K562 (cell line): ENCODE measurements at regions not wholly inside any gene's neighbourhood (a gene's known extent, or its start where the extent isn't known, plus 50 kb on each side); places are given as distances from the start of the nearest gene placed in this dataset.

Experiments
- ATAC-seq: fragments of 200-7000 bp; cut with Tn5 transposase; 3 replicates; pipeline ENCODE4 v1.9.1; 2020; ENCODE audit warnings: moderate library complexity
- BruUV-seq: library from RNA; stranded (reverse); fragments of 400-500 nt; replicated peaks from 2 replicates; lab custom pipeline; 2021; lab: Mats Ljungman, UMichigan
- CTCF ChIA-PET: fragments of 300-600 bp; formaldehyde crosslinking; extraction: SDS; loops from one replicate; lab custom pipeline; 2021; ENCODE audit warnings: low intra/inter-chr PET ratio; lab: Yijun Ruan, JAX
- POLR2A ChIA-PET: fragments of 300-600, 350-650 bp; sonication (Branson Sonifier 250); formaldehyde crosslinking; extraction: SDS; loops from one replicate; lab custom pipeline; 2021; ENCODE audit warnings: antibody characterized with exemption, inconsistent platforms; lab: Yijun Ruan, JAX
- DNase-seq, 4 experiments: peaks; one replicate each; pipeline versions ENCODE4 v3.0.0 to v3.0.0-alpha.2; 2011 to 2018; ENCODE audit warnings: low spot score in 3 of 4, mixed read lengths in 3 of 4; ENCODE audit errors: extremely low read depth in 1 of 4
- FAIRE-seq: peaks from 2 replicates; lab custom pipeline; 2011; peaks lifted over from hg19 to GRCh38; lab: Jason Lieb, UNC
- H2AFZ ChIP-seq: 2 replicates; pipeline ENCODE4 v1.6.0; 2011; ENCODE audit warnings: low read depth, low read length, control low read depth, inconsistent platforms
- H3K27ac ChIP-seq: fragments of 200-600 bp; 3 replicates; pipeline ENCODE4 v1.8.0; 2011; ENCODE audit warnings: low read depth, mild to moderate bottlenecking, control low read depth, inconsistent platforms, low read length, moderate library complexity, mixed read lengths; ENCODE audit errors: extremely low read depth
- H3K27me3 ChIP-seq, 2 experiments: fragments of 300-600 bp in 1 of 2; 2 replicates in 1 of 2; 3 replicates in 1 of 2; pipeline versions ENCODE4 v1.6.0 to v1.8.0; 2011; ENCODE audit warnings: inconsistent platforms in 2 of 2, low read length in 2 of 2, mild to moderate bottlenecking in 1 of 2, mixed read lengths in 1 of 2, moderate library complexity in 1 of 2; ENCODE audit not compliant: control insufficient read depth in 2 of 2, insufficient read depth in 2 of 2
- H3K36me3 ChIP-seq: fragments of 300-600 bp; 3 replicates; pipeline ENCODE4 v1.8.0; 2011; ENCODE audit warnings: mild to moderate bottlenecking, low read length, inconsistent platforms; ENCODE audit not compliant: control insufficient read depth, insufficient read depth
- H3K4me1 ChIP-seq, 2 experiments: fragments of 200-600 bp in 1 of 2; replicated peaks in 1 of 2; 2 replicates in 1 of 2; 3 replicates in 1 of 2; pipeline versions ENCODE4 v1.5.1 to v1.8.0; 2011; ENCODE audit warnings: inconsistent platforms in 2 of 2, low read length in 2 of 2, mild to moderate bottlenecking in 1 of 2, mixed read lengths in 1 of 2, moderate library complexity in 1 of 2; ENCODE audit not compliant: control insufficient read depth in 2 of 2, insufficient read depth in 2 of 2
- H3K4me2 ChIP-seq: 2 replicates; pipeline ENCODE4 v1.6.1; 2011; ENCODE audit warnings: low read length, control low read depth, inconsistent platforms, mixed read lengths; ENCODE audit not compliant: insufficient read depth
- H3K4me3 ChIP-seq: fragments of 200-600 bp; sonication (generic), shearing (Covaris generic); 2 replicates; pipeline ENCODE4 v1.5.1; 2016; ENCODE audit warnings: control low read depth, inconsistent platforms
- H3K79me2 ChIP-seq: fragments of 200-600 bp; 3 replicates; pipeline ENCODE4 v1.8.0; 2011; ENCODE audit warnings: low read length, inconsistent platforms; ENCODE audit not compliant: control insufficient read depth, insufficient read depth
- H3K9ac ChIP-seq, 2 experiments: 2 replicates each; pipeline versions ENCODE4 v1.6.0 to v1.6.1; 2011; ENCODE audit warnings: low read depth in 2 of 2, low read length in 2 of 2, control low read depth in 1 of 2, inconsistent platforms in 1 of 2, mild to moderate bottlenecking in 1 of 2, mixed read lengths in 1 of 2; ENCODE audit not compliant: insufficient read depth in 1 of 2
- H3K9me1 ChIP-seq: one replicate; pipeline ENCODE4 v1.6.0; 2011; ENCODE audit warnings: inconsistent platforms, mild to moderate bottlenecking, low read length, moderate library complexity; ENCODE audit not compliant: control insufficient read depth, insufficient read depth
- H3K9me3 ChIP-seq: replicated peaks from 2 replicates; pipeline ENCODE4 v1.5.1; 2011; ENCODE audit warnings: low read depth, low read length, inconsistent platforms; ENCODE audit not compliant: control insufficient read depth, insufficient read depth
- H4K20me1 ChIP-seq: replicated peaks from 2 replicates; pipeline ENCODE4 v1.6.1; 2011; ENCODE audit warnings: low read length, inconsistent platforms, mixed read lengths; ENCODE audit not compliant: control insufficient read depth, insufficient read depth
- CCAR2 ChIP-seq: fragments of 200-400 bp; formaldehyde crosslinking; IDR thresholded peaks from 2 replicates; pipeline ENCODE4 v1.6.1; 2017; ENCODE audit warnings: mild to moderate bottlenecking, low read depth, low read length
- ETS2 ChIP-seq: IDR thresholded peaks from 2 replicates; pipeline ENCODE4 v1.6.1; 2016; ENCODE audit warnings: borderline replicate concordance, missing genetic modification characterization, mild to moderate bottlenecking, moderate library complexity, missing compliant biosample characterization; ENCODE audit not compliant: poor library complexity, severe bottlenecking
- NONO ChIP-seq, 2 experiments: fragments of 200-400 bp in 1 of 2; fragments of 450-650 bp in 1 of 2; formaldehyde crosslinking in 1 of 2; IDR thresholded peaks; 2 replicates each; pipeline ENCODE4 v1.6.1; 2017; ENCODE audit warnings: low read depth in 2 of 2, mild to moderate bottlenecking in 2 of 2, moderate library complexity in 2 of 2, low read length in 1 of 2
- PHF8 ChIP-seq: fragments of 200-600 bp; sonication (generic); IDR thresholded peaks from 2 replicates; pipeline ENCODE4 v1.6.1; 2012; ENCODE audit warnings: mixed run types, mild to moderate bottlenecking, inconsistent platforms, low read length, moderate library complexity, borderline replicate concordance
- RERE ChIP-seq: sonication (generic); formaldehyde crosslinking; IDR thresholded peaks from 2 replicates; pipeline ENCODE4 v1.8.0; 2023; ENCODE audit warnings: missing genetic modification reagents, mild to moderate bottlenecking, borderline replicate concordance
- SIN3B ChIP-seq: fragments of 450-650 bp; IDR thresholded peaks from 2 replicates; pipeline ENCODE4 v1.6.1; 2017; ENCODE audit warnings: low read depth, mild to moderate bottlenecking, moderate library complexity
- SIX5 ChIP-seq, 2 experiments: IDR thresholded peaks; 2 replicates each; pipeline ENCODE4 v1.6.1; 2011; ENCODE audit warnings: low read length in 2 of 2, borderline replicate concordance in 1 of 2, low read depth in 1 of 2, mild to moderate bottlenecking in 1 of 2, moderate library complexity in 1 of 2; ENCODE audit not compliant: insufficient read depth in 1 of 2
- SMARCE1 ChIP-seq: fragments of 450-650 bp; IDR thresholded peaks from 2 replicates; pipeline ENCODE4 v1.7.1; 2016; ENCODE audit warnings: mild to moderate bottlenecking
- TAF9B ChIP-seq: fragments of 450-650 bp; IDR thresholded peaks from 2 replicates; pipeline ENCODE4 v1.6.1; 2018; ENCODE audit warnings: mild to moderate bottlenecking; ENCODE audit not compliant: partially characterized antibody
- THRAP3 ChIP-seq: fragments of 450-650 bp; IDR thresholded peaks from 2 replicates; pipeline ENCODE4 v1.6.1; 2016; ENCODE audit warnings: mild to moderate bottlenecking, inconsistent platforms, borderline replicate concordance
- WGBS: fragments of 100-300 bp; shearing (Covaris generic); methylation state at CpG from one replicate; pipeline ENCODE4 v1.1.6; 2016; ENCODE audit warnings: low coverage, mixed read lengths; ENCODE audit not compliant: insufficient coverage; ENCODE audit errors: missing lambda C conversion rate; 5-methylcytosine and 5-hydroxymethylcytosine counted together
- in situ Hi-C: fragments of 300-500 bp; cut with MboI; formaldehyde crosslinking; loops from 4 replicates; pipeline ENCODE4 v1.15.0; 2018; ENCODE audit warnings: inconsistent platforms, mixed read lengths
- intact Hi-C: fragments of 100-400 bp; cut with micrococcal nuclease; formaldehyde crosslinking; loops from 2 replicates; pipeline ENCODE4 v1.14.2; 2022

DNA sequence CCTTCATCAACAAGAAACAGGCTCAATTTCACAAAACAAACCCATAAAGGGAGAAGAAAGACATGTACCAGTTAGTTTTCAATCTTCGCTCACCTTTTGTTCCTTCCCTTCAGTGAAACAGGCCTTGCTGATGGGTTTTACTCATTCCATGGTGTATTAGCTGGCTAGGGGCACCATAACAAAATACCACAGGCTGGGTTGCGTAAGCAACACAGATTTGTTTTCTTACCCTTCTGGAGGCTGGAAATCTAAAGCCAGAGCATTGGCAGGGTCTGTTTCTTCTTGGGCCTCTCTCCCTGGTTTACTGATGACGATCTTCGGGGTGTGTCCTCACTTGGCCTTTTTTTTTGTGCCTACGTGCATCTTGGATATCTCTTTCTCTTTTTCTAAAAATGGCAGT lies 383.4 kb upstream of the RBFOX1 start (continued):
- no peak for TF ChIP-seq SMARCE1

DNA sequence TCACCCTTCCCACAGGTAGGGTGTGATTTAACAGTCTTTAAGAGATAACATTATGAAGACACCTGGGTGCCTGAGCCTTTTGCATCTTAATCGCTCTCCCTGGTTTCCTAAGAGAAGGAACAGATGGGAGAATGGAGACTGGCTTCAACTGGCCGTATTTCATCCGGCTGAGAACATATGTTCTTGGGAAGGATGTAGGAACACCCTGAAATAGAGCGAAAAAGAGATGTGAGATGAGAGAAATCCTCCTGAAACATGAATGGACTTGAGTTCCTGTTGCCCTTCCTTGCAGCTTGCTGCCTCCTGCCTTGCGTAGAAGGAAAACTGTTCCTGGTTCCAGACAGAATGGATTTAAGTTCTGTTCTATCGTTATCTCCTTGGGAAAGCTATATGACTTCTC lies 385.4 kb upstream of the RBFOX1 start:
- DNase-seq (no peak), FAIRE-seq (no peak), ATAC-seq (no peak)
- Histone ChIP-seq H3K79me2 (no peaks in the 10 kb centered on the region), H3K36me3 (no peaks in the 10 kb centered on the region), H2AFZ (no peak overlapping the region), H3K4me3 (no peak overlapping the region), H3K27ac (no peak overlapping the region), H3K9me1 (no peaks in the 10 kb centered on the region), H3K9me3 (no peaks in the 10 kb centered on the region), H3K4me1 (no peaks in the 10 kb centered on the region), H3K27me3 (no peaks in the 10 kb centered on the region; a peak in 1 of 5 replicates), H3K4me2 (no peak overlapping the region), H3K9ac (no peak overlapping the region), H4K20me1 (no peaks in the 10 kb centered on the region)
- ChIA-PET CTCF (no interaction called here), POLR2A (interaction anchor here (0.7 kb wide), 1 partner anchor 180 kb away, joined by 3 read pairs; no protein-coding TSS in a partner anchor)
- 0% methylated on average over 6 of the region's 6 CpGs for WGBS
- in situ Hi-C loops: no loop called here
- BruUV-seq: no TSS peak
- intact Hi-C loops: no loop called here
- no peak for TF ChIP-seq CCAR2
- TF ChIP-seq SIX5 (IDR thresholded peaks at IDR 0.05; ENCODE audit: borderline replicate concordance in 1 of 2, insufficient read depth in 1 of 2, low read depth in 1 of 2, low read length in 2 of 2): no peak
- TF ChIP-seq TAF9B: no peak
- TF ChIP-seq NONO (IDR thresholded peaks at IDR 0.05; ENCODE audit: low read depth in 2 of 2, low read length in 1 of 2): no peak
- no peak for TF ChIP-seq RERE (CRISPR knock-in tag)
- no peak for TF ChIP-seq ETS2 (tag)
- TF ChIP-seq SIN3B: no peak
- no peak for TF ChIP-seq PHF8
- no peak for TF ChIP-seq THRAP3
